ENCODE measurements at regions not wholly inside any gene's neighbourhood (a gene's known extent, or its start where the extent isn't known, plus 50 kb on each side); places are given as distances from the start of the nearest gene placed in this dataset.

DNA sequence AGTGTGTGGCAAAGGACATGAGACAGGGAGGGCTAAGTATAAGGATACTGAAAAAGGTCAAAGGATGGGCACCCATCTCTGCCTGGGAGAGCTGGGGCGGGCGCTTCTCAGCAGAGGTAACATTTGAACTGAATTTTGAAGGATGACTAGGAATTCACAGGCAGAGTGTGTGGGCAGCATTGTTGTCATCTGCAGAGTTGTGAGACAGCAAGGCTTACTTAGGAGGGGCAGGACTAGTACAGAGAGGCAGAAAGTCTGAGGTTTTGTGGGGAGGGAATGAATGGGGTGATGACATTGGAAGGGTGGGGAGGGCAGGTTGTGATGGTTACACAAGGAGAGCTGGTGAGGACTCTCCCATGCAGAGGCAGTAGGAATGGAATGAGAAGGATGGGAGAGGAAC, 84.1 kb upstream of the PRR23C start:
- TF ChIP-seq, protein P1, sequence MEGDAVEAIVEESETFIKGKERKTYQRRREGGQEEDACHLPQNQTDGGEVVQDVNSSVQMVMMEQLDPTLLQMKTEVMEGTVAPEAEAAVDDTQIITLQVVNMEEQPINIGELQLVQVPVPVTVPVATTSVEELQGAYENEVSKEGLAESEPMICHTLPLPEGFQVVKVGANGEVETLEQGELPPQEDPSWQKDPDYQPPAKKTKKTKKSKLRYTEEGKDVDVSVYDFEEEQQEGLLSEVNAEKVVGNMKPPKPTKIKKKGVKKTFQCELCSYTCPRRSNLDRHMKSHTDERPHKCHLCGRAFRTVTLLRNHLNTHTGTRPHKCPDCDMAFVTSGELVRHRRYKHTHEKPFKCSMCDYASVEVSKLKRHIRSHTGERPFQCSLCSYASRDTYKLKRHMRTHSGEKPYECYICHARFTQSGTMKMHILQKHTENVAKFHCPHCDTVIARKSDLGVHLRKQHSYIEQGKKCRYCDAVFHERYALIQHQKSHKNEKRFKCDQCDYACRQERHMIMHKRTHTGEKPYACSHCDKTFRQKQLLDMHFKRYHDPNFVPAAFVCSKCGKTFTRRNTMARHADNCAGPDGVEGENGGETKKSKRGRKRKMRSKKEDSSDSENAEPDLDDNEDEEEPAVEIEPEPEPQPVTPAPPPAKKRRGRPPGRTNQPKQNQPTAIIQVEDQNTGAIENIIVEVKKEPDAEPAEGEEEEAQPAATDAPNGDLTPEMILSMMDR (IDR thresholded peaks at IDR 0.05; ENCODE audit: low read depth, low read length, missing control alignments), result no peak
- H3K4me3 ChIP-seq (replicated peaks; ENCODE audit: low read depth, low read length), result no peak overlapping the region
- DNase-seq (ENCODE audit: extremely low read depth, low read depth), result no peak

DNA sequence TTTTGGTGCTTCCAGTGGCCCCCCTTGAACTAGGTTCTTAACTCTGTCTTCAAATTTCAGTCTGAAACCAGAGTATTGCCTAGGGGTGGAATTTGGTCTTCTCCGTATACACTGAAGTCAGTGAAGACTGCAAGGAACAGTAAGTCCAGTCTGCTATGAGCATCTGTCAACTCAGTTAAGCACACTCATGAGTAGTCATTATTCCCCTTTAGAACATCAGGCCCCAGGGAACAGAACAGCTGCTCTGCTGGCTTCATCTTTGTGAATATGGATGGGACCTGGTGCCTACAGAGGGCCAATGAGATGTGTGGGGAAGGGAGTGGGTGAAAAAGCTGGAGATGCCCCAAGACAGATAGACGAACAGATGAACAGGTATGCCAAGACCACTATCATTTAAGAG, 85.2 kb upstream of the PRR23C start:
- H3K4me3 ChIP-seq (replicated peaks; ENCODE audit: low read depth, low read length), result no peak overlapping the region
- TF ChIP-seq, protein P1 (IDR thresholded peaks at IDR 0.05; ENCODE audit: low read depth, low read length, missing control alignments), result no peak
- no peak for DNase-seq (ENCODE audit: extremely low read depth, low read depth)

DNA sequence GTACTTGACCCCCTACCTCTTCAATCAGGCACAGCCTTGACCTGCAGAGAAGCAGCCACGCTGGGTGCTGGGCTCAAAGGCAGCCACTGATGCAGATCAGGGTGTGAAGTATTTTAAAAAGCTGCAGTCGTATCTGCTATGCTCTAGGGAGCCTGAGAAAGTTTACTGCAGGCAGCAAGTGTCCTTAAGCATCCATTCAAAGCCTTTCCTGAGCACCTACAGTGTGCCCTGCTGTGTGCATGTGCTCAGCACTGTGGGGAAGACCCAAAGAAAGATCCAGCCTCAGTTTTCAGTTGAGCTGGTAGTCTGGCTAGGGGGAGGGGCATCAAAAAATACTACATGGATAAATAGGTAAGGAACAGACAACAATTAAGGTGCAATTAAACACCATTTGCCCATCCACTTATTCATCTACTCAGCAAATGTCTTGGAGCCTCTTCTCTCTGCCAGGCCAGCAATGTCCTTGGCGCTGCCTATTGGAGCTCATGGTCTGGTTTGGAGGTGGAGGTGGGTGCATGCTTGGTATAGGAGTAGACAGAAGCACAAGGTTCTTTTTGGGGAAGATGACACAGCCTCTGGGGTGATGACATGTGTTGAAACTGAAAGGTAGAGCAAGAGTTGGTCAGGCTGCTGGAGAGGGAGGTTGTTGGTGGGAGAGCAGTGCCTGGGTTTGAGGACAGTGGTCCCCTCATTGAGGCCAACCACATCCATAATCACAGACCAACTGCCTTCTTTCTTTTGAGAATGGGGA, 85.9 kb upstream of the PRR23C start:
- TF ChIP-seq, protein P1 (IDR thresholded peaks at IDR 0.05; ENCODE audit: low read depth, low read length, missing control alignments), result no peak
- H3K4me3 ChIP-seq (replicated peaks; ENCODE audit: low read depth, low read length), result no peak overlapping the region
- no peak for DNase-seq (ENCODE audit: extremely low read depth, low read depth)

DNA sequence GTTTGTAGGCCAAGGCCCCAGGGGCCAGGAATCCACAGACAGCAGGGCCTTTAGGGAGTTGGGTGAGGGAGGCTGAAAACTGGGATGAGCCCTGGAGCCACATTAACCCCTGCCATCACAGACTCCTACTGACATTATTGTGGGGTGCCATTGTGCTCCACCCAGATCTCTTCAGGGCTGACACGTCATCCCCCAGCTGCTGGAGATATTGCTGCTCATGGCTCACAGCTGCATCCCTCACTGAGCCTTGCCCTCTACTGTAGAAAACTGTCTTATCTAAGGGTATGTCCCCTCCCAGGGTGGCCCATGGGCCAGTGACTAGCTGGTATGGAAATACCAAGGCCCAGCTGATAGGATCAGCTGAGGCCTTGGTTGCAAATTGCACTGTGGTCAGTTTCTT, 87.3 kb upstream of the PRR23C start:
- no peak overlapping the region for H3K4me3 ChIP-seq (replicated peaks; ENCODE audit: low read depth, low read length)
- DNase-seq (ENCODE audit: extremely low read depth, low read depth), result no peak
- TF ChIP-seq, protein P1 (IDR thresholded peaks at IDR 0.05; ENCODE audit: low read depth, low read length, missing control alignments), result no peak

DNA sequence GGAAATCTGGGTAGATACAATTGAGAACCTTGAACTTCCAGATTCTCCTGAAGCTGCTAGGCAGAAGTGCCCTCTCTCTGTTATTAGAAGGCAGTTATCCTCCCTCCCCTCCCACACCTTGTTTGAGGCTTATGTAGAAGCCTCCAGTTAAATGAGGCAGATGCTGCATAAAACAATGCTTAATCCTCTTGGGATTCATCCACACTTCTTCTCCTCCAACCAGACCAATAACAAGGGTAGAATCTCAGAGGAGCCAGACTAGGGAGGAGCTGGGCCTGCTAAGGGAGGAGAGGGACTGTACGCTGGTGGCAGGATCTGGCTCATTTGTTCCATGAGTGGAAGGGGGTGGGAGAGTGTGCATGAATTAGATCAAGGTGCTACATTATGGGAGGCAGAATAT, 88.3 kb upstream of the PRR23C start:
- TF ChIP-seq, protein P1 (IDR thresholded peaks at IDR 0.05; ENCODE audit: low read depth, low read length, missing control alignments), result no peak
- no peak overlapping the region for H3K4me3 ChIP-seq (replicated peaks; ENCODE audit: low read depth, low read length)
- no peak for DNase-seq (ENCODE audit: extremely low read depth, low read depth)

DNA sequence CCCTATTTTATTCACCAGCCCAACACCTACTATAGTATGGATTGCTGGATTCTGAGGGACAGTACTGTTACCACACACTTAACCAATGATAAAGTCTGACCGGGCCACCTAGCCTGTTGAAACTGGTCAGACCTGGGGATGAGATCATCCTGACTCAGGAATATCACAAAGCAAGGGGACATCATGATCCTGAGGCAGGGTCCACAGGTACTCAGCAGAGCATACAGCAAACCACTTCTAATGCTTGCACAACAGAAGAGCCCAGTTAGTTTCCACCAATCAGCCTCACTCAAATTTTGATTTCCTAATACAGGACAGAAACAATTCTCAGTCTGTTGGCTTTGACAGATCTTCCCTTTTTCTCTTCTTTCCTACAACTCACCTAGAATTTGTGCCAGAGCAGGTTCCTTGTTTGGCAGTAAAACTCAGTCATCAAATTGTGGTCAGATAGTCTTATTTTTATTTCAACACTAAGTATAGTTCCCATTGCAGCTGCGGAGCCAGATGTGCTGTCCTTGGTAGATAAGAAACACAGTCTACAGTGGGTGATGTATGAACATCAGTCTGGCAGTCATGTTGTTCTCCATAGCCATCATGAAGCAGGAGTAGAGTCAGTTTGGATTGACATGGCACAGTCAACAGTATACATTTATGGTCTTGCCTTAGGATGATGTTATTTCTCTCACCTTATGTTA, 90.1 kb upstream of the PRR23C start:
- no peak overlapping the region for H3K4me3 ChIP-seq (replicated peaks; ENCODE audit: low read depth, low read length)
- DNase-seq (ENCODE audit: extremely low read depth, low read depth), result no peak
- TF ChIP-seq, protein P1 (IDR thresholded peaks at IDR 0.05; ENCODE audit: low read depth, low read length, missing control alignments), result no peak

Data from HFF-Myc (cell line).